ENCODE measurements at regions not wholly inside any gene's neighbourhood (a gene's known extent, or its start where the extent isn't known, plus 50 kb on each side); places are given as distances from the start of the nearest gene placed in this dataset.

DNA sequence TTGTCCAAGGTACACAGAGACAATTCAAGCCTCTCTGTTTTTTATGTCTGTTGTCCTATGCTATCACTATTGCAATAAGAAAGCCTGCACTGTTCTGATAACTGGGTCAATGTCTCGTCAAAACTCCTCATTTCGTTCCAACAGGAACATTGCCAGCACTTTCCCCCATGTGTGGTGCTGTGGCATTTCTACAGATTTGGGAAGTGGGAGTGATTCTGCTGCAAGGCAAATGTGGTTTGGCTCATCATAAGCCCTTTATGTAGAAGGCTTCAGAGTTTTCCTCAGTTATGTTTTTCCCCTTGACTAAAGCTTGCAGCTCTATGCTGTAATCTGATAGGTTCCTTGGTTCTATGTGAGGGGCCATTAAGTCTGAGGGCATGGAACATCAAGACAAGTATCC lies 324.1 kb upstream of the TCF4 start:
- ChIA-PET CTCF (no interaction called here), POLR2A (no interaction called here)
- TF ChIP-seq, protein P1, sequence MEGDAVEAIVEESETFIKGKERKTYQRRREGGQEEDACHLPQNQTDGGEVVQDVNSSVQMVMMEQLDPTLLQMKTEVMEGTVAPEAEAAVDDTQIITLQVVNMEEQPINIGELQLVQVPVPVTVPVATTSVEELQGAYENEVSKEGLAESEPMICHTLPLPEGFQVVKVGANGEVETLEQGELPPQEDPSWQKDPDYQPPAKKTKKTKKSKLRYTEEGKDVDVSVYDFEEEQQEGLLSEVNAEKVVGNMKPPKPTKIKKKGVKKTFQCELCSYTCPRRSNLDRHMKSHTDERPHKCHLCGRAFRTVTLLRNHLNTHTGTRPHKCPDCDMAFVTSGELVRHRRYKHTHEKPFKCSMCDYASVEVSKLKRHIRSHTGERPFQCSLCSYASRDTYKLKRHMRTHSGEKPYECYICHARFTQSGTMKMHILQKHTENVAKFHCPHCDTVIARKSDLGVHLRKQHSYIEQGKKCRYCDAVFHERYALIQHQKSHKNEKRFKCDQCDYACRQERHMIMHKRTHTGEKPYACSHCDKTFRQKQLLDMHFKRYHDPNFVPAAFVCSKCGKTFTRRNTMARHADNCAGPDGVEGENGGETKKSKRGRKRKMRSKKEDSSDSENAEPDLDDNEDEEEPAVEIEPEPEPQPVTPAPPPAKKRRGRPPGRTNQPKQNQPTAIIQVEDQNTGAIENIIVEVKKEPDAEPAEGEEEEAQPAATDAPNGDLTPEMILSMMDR (IDR thresholded peaks at IDR 0.05), result no peak
- intact Hi-C loops (cut with micrococcal nuclease), result no loop called here
- ATAC-seq (ENCODE audit: low read depth) (no peak), DNase-seq (no peak)
- Mint-ChIP-seq H3K9me3 (peaks cover 5% of the 10 kb centered on the region), H3K4me1 (peaks cover 27% of the 10 kb centered on the region), H3K27me3 (no peaks in the 10 kb centered on the region), H3K27ac (no peak overlapping the region), H3K36me3 (ENCODE audit: low read depth) (no peaks in the 10 kb centered on the region), H3K4me3 (no peak overlapping the region)

DNA sequence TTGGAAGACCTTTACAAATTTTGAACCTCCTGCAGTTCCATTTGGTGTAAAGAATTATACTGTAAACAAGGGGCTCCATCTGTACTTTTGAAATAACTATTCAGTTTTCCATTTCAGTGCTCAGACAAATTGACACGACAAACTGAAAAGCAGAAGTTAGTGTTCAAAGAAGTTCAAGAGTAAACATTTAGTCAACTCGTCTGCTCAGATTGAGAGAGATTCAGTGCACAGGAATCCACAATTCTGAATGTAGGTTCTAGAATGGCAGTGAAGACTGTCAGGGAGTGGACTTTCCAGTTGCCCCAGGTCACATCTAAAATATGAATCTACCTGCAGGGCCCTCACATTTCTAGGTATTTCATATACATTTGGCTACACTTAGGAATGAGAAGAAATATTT lies 322.3 kb upstream of the TCF4 start:
- Mint-ChIP-seq H3K4me3 (no peak overlapping the region), H3K27me3 (no peaks in the 10 kb centered on the region), H3K4me1 (peaks cover 34% of the 10 kb centered on the region), H3K9me3 (no peaks in the 10 kb centered on the region), H3K27ac (no peak overlapping the region), H3K36me3 (ENCODE audit: low read depth) (no peaks in the 10 kb centered on the region)
- POLR2A ChIA-PET, result no interaction called here
- TF ChIP-seq, protein P1 (IDR thresholded peaks at IDR 0.05), result no peak
- intact Hi-C loops (cut with micrococcal nuclease), result no loop called here
- DNase-seq, result no peak
- CTCF ChIA-PET, result no interaction called here
- ATAC-seq (ENCODE audit: low read depth), result no peak

DNA sequence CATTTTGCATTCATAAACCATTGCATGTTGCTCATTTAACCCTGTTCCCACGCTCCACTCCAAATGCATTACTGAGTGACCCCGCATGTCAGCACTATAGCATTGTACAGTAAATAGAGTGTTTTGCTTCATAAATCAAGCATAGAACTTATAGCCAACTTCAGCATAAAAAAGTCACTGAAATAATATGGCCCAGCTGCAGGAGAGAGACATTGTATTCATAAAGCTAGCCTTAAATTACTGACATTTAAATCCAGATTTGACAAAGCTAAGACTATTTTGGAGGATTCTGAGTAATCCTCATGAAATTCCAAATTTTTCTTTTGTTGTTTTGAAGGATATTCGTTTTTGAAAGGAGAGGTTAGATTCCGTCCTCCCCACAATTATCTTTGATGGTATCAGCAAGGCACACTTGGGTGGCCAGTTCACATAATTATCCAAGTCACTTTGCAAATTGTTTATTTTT lies 320.9 kb upstream of the TCF4 start:
- intact Hi-C loops (cut with micrococcal nuclease), result loop anchor here (5.0 kb wide), 1 partner anchor 132 kb away; no protein-coding TSS in a partner anchor
- TF ChIP-seq, protein P1 (IDR thresholded peaks at IDR 0.05), result no peak
- POLR2A ChIA-PET, result no interaction called here
- ATAC-seq (ENCODE audit: low read depth) (no peak), DNase-seq (no peak)
- H3K4me1 Mint-ChIP-seq, result peaks cover 34% of the 10 kb centered on the region
- no peak overlapping the region for H3K27ac Mint-ChIP-seq
- peak overlapping the region; percentile 39 for H3K4me3 Mint-ChIP-seq
- no peaks in the 10 kb centered on the region for H3K27me3 Mint-ChIP-seq
- no peaks in the 10 kb centered on the region for H3K36me3 Mint-ChIP-seq (ENCODE audit: low read depth)
- H3K9me3 Mint-ChIP-seq, result no peaks in the 10 kb centered on the region
- CTCF ChIA-PET, result no interaction called here

DNA sequence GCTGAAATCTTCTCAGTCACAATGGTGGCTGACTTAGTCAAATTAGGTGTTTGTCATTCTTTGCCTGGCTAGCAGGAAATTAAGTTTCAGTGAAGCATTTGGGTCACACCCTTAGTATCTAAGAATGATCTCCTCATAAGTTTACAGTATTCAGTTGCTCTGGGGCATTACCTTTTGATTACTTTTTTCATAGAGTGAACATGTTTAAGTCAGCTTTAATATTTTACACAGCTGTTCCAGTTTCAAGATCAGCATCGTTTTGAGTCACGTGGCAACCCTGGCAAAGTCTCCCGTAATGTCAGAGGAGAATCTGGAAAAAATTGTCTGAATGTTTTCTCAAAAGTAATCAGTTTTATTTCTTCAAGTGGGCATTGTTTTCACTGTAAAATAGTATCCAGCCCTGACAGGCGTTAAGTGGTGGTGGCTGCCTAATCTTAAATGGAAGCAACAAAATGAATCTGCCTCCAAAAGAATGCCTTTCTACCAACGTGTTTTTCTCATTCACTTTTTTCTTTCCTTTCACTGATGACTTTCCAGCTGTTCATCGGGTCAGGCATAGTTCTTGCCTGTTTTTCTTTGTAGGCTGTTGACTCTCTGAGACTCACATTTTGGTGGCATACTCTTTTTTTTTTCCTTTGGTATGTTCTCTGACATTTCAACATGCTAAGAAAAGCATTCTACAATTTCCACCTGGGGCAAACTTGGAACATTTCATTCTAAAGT lies 319.6 kb upstream of the TCF4 start:
- Mint-ChIP-seq H3K36me3 (ENCODE audit: low read depth) (no peaks in the 10 kb centered on the region), H3K27me3 (no peaks in the 10 kb centered on the region), H3K4me1 (peaks cover 34% of the 10 kb centered on the region), H3K9me3 (no peaks in the 10 kb centered on the region), H3K4me3 (peak overlapping the region; percentile 56), H3K27ac (peak overlapping the region; percentile 25)
- CTCF ChIA-PET, result interaction anchor here (0.6 kb wide), 1 partner anchor 520 kb away, joined by 3 read pairs; no protein-coding TSS in a partner anchor
- intact Hi-C loops (cut with micrococcal nuclease), result loop anchor here (5.0 kb wide), 1 partner anchor 130 kb away; no protein-coding TSS in a partner anchor
- POLR2A ChIA-PET, result no interaction called here
- no peak for DNase-seq
- TF ChIP-seq, protein P1 (IDR thresholded peaks at IDR 0.05), result no peak
- ATAC-seq (ENCODE audit: low read depth), result peak; percentile 31

DNA sequence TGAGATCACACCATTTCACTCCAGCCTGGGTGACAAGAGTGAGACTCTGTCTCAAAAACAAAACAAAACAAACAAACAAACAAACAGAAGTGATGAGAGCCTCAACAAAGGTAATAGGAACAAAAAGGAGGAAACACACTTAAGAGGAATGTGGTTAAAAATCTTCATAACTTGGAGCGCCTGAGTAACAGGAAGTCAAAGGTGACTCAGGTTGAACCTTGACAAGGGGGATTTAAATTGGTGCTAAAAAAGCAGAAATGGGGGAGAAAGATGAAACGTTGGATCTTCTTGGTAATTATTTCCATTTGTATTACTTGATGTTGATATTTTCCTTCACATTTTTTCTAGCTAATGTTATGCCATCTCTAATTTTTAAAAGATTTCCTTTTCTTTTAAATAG lies 318.5 kb upstream of the TCF4 start:
- intact Hi-C loops (cut with micrococcal nuclease), result loop anchor here (5.0 kb wide), 1 partner anchor 129 kb away; no protein-coding TSS in a partner anchor
- ChIA-PET POLR2A (no interaction called here), CTCF (no interaction called here)
- Mint-ChIP-seq H3K9me3 (no peaks in the 10 kb centered on the region), H3K36me3 (ENCODE audit: low read depth) (no peaks in the 10 kb centered on the region), H3K27me3 (no peaks in the 10 kb centered on the region), H3K4me1 (peaks cover 34% of the 10 kb centered on the region), H3K4me3 (no peak overlapping the region), H3K27ac (no peak overlapping the region)
- ATAC-seq (ENCODE audit: low read depth) (no peak), DNase-seq (no peak)
- TF ChIP-seq, protein P1 (IDR thresholded peaks at IDR 0.05), result no peak

All from activated B cell treated with CpG ODN at 0.5 μM for 24 hours (primary cell).